ENCODE measurements at regions not wholly inside any gene's neighbourhood (a gene's known extent, or its start where the extent isn't known, plus 50 kb on each side); places are given as distances from the start of the nearest gene placed in this dataset.
"Not testable (repeated sequence)": the region's sequence is repeated elsewhere in the genome, so short reads cannot be mapped to it uniquely, and the experiment has no call there.

DNA sequence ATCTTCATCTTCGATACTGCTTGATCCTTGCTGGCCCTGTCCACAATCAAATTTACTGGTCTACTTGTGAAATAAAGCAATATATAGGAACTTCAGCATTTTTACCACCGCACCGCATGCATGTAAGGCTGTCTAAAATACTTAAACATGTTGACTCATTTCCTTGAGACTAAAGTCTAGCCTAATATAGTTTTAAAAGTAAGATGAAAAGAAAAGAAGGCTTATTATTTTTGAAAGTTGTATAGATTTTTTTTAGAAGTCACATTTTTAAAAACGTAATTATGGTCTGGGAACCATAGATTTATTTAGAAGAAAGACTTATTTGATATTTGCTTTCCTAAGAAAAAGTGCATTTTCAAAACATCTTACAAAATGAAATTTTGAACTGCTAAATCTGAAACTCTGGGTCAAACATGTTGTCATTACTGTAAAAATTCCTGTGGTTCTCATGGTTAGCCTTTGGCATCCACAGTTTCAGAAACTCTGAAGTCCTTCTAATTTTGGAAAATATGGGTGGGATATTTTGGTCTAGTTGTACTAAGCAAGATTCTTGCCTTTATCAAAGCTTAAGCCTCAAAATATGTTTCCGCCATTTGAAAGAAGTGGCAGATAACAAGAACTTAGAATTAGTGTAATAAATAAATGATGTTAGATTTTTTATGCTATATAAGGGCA, 423.5 kb upstream of the CTSO start:
- TF ChIP-seq EZH2 (IDR thresholded peaks at IDR 0.05; ENCODE audit: borderline replicate concordance, low read depth, low read length, severe bottlenecking): no peak
- TF ChIP-seq, protein P1, sequence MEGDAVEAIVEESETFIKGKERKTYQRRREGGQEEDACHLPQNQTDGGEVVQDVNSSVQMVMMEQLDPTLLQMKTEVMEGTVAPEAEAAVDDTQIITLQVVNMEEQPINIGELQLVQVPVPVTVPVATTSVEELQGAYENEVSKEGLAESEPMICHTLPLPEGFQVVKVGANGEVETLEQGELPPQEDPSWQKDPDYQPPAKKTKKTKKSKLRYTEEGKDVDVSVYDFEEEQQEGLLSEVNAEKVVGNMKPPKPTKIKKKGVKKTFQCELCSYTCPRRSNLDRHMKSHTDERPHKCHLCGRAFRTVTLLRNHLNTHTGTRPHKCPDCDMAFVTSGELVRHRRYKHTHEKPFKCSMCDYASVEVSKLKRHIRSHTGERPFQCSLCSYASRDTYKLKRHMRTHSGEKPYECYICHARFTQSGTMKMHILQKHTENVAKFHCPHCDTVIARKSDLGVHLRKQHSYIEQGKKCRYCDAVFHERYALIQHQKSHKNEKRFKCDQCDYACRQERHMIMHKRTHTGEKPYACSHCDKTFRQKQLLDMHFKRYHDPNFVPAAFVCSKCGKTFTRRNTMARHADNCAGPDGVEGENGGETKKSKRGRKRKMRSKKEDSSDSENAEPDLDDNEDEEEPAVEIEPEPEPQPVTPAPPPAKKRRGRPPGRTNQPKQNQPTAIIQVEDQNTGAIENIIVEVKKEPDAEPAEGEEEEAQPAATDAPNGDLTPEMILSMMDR (IDR thresholded peaks at IDR 0.05; ENCODE audit: borderline replicate concordance, extremely low read depth, low read length, poor library complexity, severe bottlenecking): no peak
- H3K4me1 ChIP-seq (ENCODE audit: insufficient read depth, low read length): no peaks in the 10 kb centered on the region
- no peaks in the 10 kb centered on the region for H3K27me3 ChIP-seq (ENCODE audit: insufficient read depth, low read length, poor library complexity)
- no peaks in the 10 kb centered on the region for H3K79me2 ChIP-seq (ENCODE audit: insufficient read depth, low read length)
- no peaks in the 10 kb centered on the region for H3K36me3 ChIP-seq (ENCODE audit: insufficient read depth, low read length)
- no peak overlapping the region for H3K27ac ChIP-seq (ENCODE audit: low read length)
- ATAC-seq (ENCODE audit: insufficient read depth, low read depth): no peak
- no peak for DNase-seq
- no peaks in the 10 kb centered on the region for H4K20me1 ChIP-seq (ENCODE audit: insufficient read depth, low read length)
- H3K4me2 ChIP-seq (ENCODE audit: insufficient read depth, low read length): no peak overlapping the region
- H3K9ac ChIP-seq (ENCODE audit: low read depth, low read length): no peak overlapping the region
- H3K4me3 ChIP-seq (ENCODE audit: low read depth in 1 of 2, low read length in 2 of 2): no peak overlapping the region
- H3K9me3 ChIP-seq (ENCODE audit: insufficient read depth, low read length, severe bottlenecking): no peaks in the 10 kb centered on the region
- H2AFZ ChIP-seq (ENCODE audit: low read depth, low read length): no peak overlapping the region

DNA sequence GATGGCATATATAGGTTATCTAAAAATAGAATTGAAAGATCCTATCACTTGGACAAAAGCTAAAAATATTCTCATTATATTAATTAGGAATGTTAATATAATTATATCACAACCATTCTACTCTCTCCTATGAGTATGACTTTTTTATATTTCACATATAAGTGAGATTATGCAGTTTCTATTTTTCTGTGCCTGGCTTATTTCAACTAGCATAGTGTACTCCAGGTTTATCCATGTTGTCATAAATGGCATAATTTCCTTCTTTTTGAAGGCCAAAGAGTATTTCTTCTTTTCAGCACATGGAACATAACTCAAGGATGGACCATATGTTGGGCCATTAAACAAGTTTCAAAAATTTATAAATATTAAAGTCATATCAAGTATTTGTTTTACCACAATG, 421.2 kb upstream of the CTSO start:
- TF ChIP-seq, protein P1 (IDR thresholded peaks at IDR 0.05; ENCODE audit: borderline replicate concordance, extremely low read depth, low read length, poor library complexity, severe bottlenecking): no peak
- TF ChIP-seq EZH2 (IDR thresholded peaks at IDR 0.05; ENCODE audit: borderline replicate concordance, low read depth, low read length, severe bottlenecking): no peak

DNA sequence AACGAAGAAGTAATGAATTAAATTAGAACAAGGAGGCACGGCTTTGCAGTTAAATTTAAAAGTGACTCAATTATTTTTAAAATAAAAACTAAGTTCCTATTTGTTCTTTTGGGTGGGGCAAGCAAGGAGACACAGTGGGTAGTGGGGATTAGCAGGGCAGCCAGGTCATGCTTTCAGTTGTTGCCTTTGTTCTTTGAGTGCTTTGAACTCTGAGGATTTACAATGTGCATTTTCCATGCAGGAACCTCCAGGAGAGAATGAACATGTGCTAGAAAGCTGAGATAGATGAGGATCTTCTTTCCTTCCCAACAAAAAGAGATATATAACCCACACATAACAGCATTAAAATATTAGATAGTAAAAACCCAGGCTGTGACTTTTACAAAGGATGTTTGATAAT, 420.4 kb upstream of the CTSO start:
- no peaks in the 10 kb centered on the region for H3K36me3 ChIP-seq (ENCODE audit: insufficient read depth, low read length)
- H3K27ac ChIP-seq (ENCODE audit: low read length): no peak overlapping the region
- no peaks in the 10 kb centered on the region for H3K9me3 ChIP-seq (ENCODE audit: insufficient read depth, low read length, severe bottlenecking)
- TF ChIP-seq EZH2 (IDR thresholded peaks at IDR 0.05; ENCODE audit: borderline replicate concordance, low read depth, low read length, severe bottlenecking): no peak
- TF ChIP-seq, protein P1 (IDR thresholded peaks at IDR 0.05; ENCODE audit: borderline replicate concordance, extremely low read depth, low read length, poor library complexity, severe bottlenecking): no peak
- DNase-seq: no peak
- no peak for ATAC-seq (ENCODE audit: insufficient read depth, low read depth)
- no peaks in the 10 kb centered on the region for H4K20me1 ChIP-seq (ENCODE audit: insufficient read depth, low read length)
- H3K9ac ChIP-seq (ENCODE audit: low read depth, low read length): no peak overlapping the region
- no peaks in the 10 kb centered on the region for H3K79me2 ChIP-seq (ENCODE audit: insufficient read depth, low read length)
- H3K4me2 ChIP-seq (ENCODE audit: insufficient read depth, low read length): no peak overlapping the region
- H2AFZ ChIP-seq (ENCODE audit: low read depth, low read length): no peak overlapping the region
- H3K4me3 ChIP-seq (ENCODE audit: low read depth in 1 of 2, low read length in 2 of 2): no peak overlapping the region
- no peaks in the 10 kb centered on the region for H3K27me3 ChIP-seq (ENCODE audit: insufficient read depth, low read length, poor library complexity)
- H3K4me1 ChIP-seq (ENCODE audit: insufficient read depth, low read length): no peaks in the 10 kb centered on the region

More for the DNA sequence above, 421.2 kb upstream of the CTSO start:
- Histone ChIP-seq H3K36me3 (ENCODE audit: insufficient read depth, low read length) (no peaks in the 10 kb centered on the region), H3K27ac (ENCODE audit: low read length) (no peak overlapping the region), H3K27me3 (ENCODE audit: insufficient read depth, low read length, poor library complexity) (no peaks in the 10 kb centered on the region), H3K79me2 (ENCODE audit: insufficient read depth, low read length) (no peaks in the 10 kb centered on the region), H3K9me3 (ENCODE audit: insufficient read depth, low read length, severe bottlenecking) (no peaks in the 10 kb centered on the region), H3K4me3 (ENCODE audit: low read depth in 1 of 2, low read length in 2 of 2) (no peak overlapping the region), H3K4me1 (ENCODE audit: insufficient read depth, low read length) (no peaks in the 10 kb centered on the region), H3K4me2 (ENCODE audit: insufficient read depth, low read length) (no peak overlapping the region), H2AFZ (ENCODE audit: low read depth, low read length) (no peak overlapping the region), H3K9ac (ENCODE audit: low read depth, low read length) (no peak overlapping the region), H4K20me1 (ENCODE audit: insufficient read depth, low read length) (no peaks in the 10 kb centered on the region)
- ATAC-seq (ENCODE audit: insufficient read depth, low read depth) (no peak), DNase-seq (no peak)

DNA sequence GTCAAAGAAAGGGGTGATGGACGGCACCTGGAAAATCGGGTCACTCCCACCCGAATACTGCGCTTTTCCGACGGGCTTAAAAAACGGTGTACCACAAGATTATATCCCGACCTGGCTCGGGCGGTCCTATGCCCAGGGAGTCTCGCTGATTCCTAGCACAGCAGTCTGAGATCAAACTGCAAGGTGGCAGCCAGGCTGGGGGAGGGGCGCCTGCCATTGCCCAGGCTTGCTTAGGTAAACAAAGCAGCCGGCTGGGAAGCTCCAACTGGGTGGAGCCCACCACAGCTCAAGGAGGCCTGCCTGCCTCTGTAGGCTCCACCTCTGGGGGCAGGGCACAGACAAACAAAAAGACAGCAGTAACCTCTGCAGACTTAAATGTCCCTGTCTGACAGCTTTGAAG, 413.8 kb upstream of the CTSO start:
- not testable (repeated sequence) for H4K20me1 ChIP-seq (ENCODE audit: insufficient read depth, low read length); H3K4me2 ChIP-seq (ENCODE audit: insufficient read depth, low read length); H3K9me3 ChIP-seq (ENCODE audit: insufficient read depth, low read length, severe bottlenecking)

More for the DNA sequence above, 413.8 kb upstream of the CTSO start:
- not testable (repeated sequence) for H3K4me3 ChIP-seq (ENCODE audit: low read depth in 1 of 2, low read length in 2 of 2); H3K36me3 ChIP-seq (ENCODE audit: insufficient read depth, low read length); H3K27ac ChIP-seq (ENCODE audit: low read length); ATAC-seq (ENCODE audit: insufficient read depth, low read depth); H3K4me1 ChIP-seq (ENCODE audit: insufficient read depth, low read length); H3K79me2 ChIP-seq (ENCODE audit: insufficient read depth, low read length); DNase-seq; H2AFZ ChIP-seq (ENCODE audit: low read depth, low read length); H3K27me3 ChIP-seq (ENCODE audit: insufficient read depth, low read length, poor library complexity); H3K9ac ChIP-seq (ENCODE audit: low read depth, low read length)
